ENCODE measurements at regions not wholly inside any gene's neighbourhood (a gene's known extent, or its start where the extent isn't known, plus 50 kb on each side); places are given as distances from the start of the nearest gene placed in this dataset.

DNA sequence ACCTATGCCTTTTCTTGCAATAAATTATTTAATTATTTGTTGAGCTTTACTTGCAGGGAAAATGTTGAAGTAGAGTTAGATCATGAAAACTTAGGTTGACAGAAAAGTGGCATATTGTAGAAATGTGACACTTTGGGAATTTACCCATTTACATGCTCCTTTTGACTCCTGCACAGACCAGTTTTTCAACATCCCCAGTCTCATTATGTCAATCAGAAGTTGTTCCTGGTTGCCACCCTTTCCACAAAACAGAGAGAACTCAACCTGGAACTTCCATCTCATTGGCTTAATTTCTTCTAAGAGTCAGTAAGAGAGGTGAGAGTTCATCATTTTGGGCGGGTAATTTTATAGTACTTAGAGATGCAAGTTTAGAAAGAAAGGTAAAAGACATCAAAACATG, 284.6 kb upstream of the ANKRD50 start (continued):
- TF ChIP-seq, protein P1, sequence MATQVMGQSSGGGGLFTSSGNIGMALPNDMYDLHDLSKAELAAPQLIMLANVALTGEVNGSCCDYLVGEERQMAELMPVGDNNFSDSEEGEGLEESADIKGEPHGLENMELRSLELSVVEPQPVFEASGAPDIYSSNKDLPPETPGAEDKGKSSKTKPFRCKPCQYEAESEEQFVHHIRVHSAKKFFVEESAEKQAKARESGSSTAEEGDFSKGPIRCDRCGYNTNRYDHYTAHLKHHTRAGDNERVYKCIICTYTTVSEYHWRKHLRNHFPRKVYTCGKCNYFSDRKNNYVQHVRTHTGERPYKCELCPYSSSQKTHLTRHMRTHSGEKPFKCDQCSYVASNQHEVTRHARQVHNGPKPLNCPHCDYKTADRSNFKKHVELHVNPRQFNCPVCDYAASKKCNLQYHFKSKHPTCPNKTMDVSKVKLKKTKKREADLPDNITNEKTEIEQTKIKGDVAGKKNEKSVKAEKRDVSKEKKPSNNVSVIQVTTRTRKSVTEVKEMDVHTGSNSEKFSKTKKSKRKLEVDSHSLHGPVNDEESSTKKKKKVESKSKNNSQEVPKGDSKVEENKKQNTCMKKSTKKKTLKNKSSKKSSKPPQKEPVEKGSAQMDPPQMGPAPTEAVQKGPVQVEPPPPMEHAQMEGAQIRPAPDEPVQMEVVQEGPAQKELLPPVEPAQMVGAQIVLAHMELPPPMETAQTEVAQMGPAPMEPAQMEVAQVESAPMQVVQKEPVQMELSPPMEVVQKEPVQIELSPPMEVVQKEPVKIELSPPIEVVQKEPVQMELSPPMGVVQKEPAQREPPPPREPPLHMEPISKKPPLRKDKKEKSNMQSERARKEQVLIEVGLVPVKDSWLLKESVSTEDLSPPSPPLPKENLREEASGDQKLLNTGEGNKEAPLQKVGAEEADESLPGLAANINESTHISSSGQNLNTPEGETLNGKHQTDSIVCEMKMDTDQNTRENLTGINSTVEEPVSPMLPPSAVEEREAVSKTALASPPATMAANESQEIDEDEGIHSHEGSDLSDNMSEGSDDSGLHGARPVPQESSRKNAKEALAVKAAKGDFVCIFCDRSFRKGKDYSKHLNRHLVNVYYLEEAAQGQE (IDR thresholded peaks at IDR 0.05; ENCODE audit: low read depth): no peak
- TF ChIP-seq ATF3 (IDR thresholded peaks at IDR 0.05) (no peak), POLR2AphosphoS5 (IDR thresholded peaks at IDR 0.05; ENCODE audit: low read depth, low read length) (no peak), CEBPB (IDR thresholded peaks at IDR 0.05; ENCODE audit: low read depth) (no peak), ELF1 (IDR thresholded peaks at IDR 0.05; ENCODE audit: borderline replicate concordance, low read depth) (no peak), SIN3A (IDR thresholded peaks at IDR 0.05; ENCODE audit: low read depth) (no peak), FOSL1 (IDR thresholded peaks at IDR 0.05; ENCODE audit: low read depth) (no peak), ZFX (IDR thresholded peaks at IDR 0.05) (no peak)
- TF ChIP-seq, protein P2, sequence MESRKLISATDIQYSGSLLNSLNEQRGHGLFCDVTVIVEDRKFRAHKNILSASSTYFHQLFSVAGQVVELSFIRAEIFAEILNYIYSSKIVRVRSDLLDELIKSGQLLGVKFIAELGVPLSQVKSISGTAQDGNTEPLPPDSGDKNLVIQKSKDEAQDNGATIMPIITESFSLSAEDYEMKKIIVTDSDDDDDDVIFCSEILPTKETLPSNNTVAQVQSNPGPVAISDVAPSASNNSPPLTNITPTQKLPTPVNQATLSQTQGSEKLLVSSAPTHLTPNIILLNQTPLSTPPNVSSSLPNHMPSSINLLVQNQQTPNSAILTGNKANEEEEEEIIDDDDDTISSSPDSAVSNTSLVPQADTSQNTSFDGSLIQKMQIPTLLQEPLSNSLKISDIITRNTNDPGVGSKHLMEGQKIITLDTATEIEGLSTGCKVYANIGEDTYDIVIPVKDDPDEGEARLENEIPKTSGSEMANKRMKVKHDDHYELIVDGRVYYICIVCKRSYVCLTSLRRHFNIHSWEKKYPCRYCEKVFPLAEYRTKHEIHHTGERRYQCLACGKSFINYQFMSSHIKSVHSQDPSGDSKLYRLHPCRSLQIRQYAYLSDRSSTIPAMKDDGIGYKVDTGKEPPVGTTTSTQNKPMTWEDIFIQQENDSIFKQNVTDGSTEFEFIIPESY (IDR thresholded peaks at IDR 0.05; ENCODE audit: extremely low read depth, insufficient replicate concordance, low read length): no peak

- Histone ChIP-seq H3K4me3 (replicated peaks in 1 of 2; ENCODE audit: low read depth in 1 of 2, low read length in 2 of 2) (no peak overlapping the region), H3K27ac (ENCODE audit: low read depth, low read length) (no peak overlapping the region), H4K20me1 (ENCODE audit: insufficient read depth) (no peaks in the 10 kb centered on the region), H3K79me2 (ENCODE audit: insufficient read depth, low read length) (no peaks in the 10 kb centered on the region), H3K9me2 (ENCODE audit: insufficient read depth) (no peaks in the 10 kb centered on the region), H3K4me2 (ENCODE audit: low read length) (no peak overlapping the region), H3K36me3 (ENCODE audit: control insufficient read depth in 1 of 2, insufficient read depth in 2 of 2, low read length in 2 of 2) (no peaks in the 10 kb centered on the region), H3K27me3 (ENCODE audit: insufficient read depth, low read length) (no peaks in the 10 kb centered on the region), H3K4me1 (ENCODE audit: control insufficient read depth in 1 of 2, insufficient read depth in 2 of 2, low read length in 2 of 2) (no peaks in the 10 kb centered on the region), H3K9me3 (ENCODE audit: control insufficient read depth in 1 of 2, insufficient read depth in 1 of 2, low read depth in 1 of 2, low read length in 2 of 2) (no peaks in the 10 kb centered on the region), H2AFZ (ENCODE audit: low read depth, low read length, poor library complexity, severe bottlenecking) (peak overlapping the region; percentile 51), H3K9ac (ENCODE audit: low read length) (no peak overlapping the region)
- intact Hi-C loops (cut with micrococcal nuclease): no loop called here
- ATAC-seq: no peak
- no TSS peak for BruUV-seq (replicated peaks)
- no peak for DNase-seq (ENCODE audit: low read depth, low spot score)
- TF ChIP-seq SRF (IDR thresholded peaks at IDR 0.05; ENCODE audit: low read depth) (no peak), EZH2phosphoT487 (IDR thresholded peaks at IDR 0.05; ENCODE audit: borderline replicate concordance) (no peak), CBX3 (IDR thresholded peaks at IDR 0.05; ENCODE audit: low read depth) (no peak), MAX (IDR thresholded peaks at IDR 0.05) (no peak), ELF1 (IDR thresholded peaks at IDR 0.05; ENCODE audit: borderline replicate concordance, low read depth) (no peak)
- CTCF ChIA-PET: no interaction called here
- POLR2A ChIA-PET: no interaction called here
- RAD21 ChIA-PET (ENCODE audit: low non-redundant PET in 1 of 2, low total read pairs in 2 of 2, uncharacterized antibody in 2 of 2, unreplicated experiment in 2 of 2): no interaction called here
These were observed 281.3 kb upstream of the ANKRD50 start for GRCh38 chr4:124993838-124994237.

Measured in HCT116 (cell line).